NCI-H1092 (cell line): ENCODE measurements at regions not wholly inside any gene's neighbourhood (a gene's known extent, or its start where the extent isn't known, plus 50 kb on each side); places are given as distances from the start of the nearest gene placed in this dataset.
"Not testable (repeated sequence)": the region's sequence is repeated elsewhere in the genome, so short reads cannot be mapped to it uniquely, and the experiment has no call there.

ENCODE experiments used
- DNase-seq: peaks from one replicate; lab custom pipeline; 2025; lab: John Stamatoyannopoulos, UW

- DNase-seq = no peak
Observed at GRCh38 chr1:221575605-221576004, 166.3 kb downstream of the DUSP10 start.

GRCh38 chr1:221576268-221576667, 165.6 kb downstream of the DUSP10 start:
- DNase-seq = no peak

- no peak for DNase-seq
Observed at GRCh38 chr1:221583465-221583864, 158.4 kb downstream of the DUSP10 start.

- DNase-seq = not testable (repeated sequence)
Observed at GRCh38 chr1:221587013-221587412, 154.9 kb downstream of the DUSP10 start.

GRCh38 chr1:221591250-221591649, 150.6 kb downstream of the DUSP10 start:
- DNase-seq = not testable (repeated sequence)

GRCh38 chr1:221594576-221594975, 147.3 kb downstream of the DUSP10 start:
- DNase-seq = no peak

- no peak for DNase-seq
Observed at GRCh38 chr1:221598122-221598521, 143.8 kb downstream of the DUSP10 start.

- DNase-seq = no peak
Observed at GRCh38 chr1:221601166-221601565, 140.7 kb downstream of the DUSP10 start.

- no peak for DNase-seq
Observed at GRCh38 chr1:221602830-221603229, 139.1 kb downstream of the DUSP10 start.

GRCh38 chr1:221604390-221604789, 137.5 kb downstream of the DUSP10 start:
- not testable (repeated sequence) for DNase-seq

GRCh38 chr1:221604948-221605347, 136.9 kb downstream of the DUSP10 start:
- no peak for DNase-seq

- DNase-seq = no peak
Observed at GRCh38 chr1:221605569-221605968, 136.3 kb downstream of the DUSP10 start.

GRCh38 chr1:221606256-221606655, 135.6 kb downstream of the DUSP10 start:
- DNase-seq = no peak

GRCh38 chr1:221608835-221609320, 133.0 kb downstream of the DUSP10 start:
- no peak for DNase-seq

GRCh38 chr1:221611656-221612046, 130.2 kb downstream of the DUSP10 start:
- no peak for DNase-seq

- DNase-seq = no peak
Observed at GRCh38 chr1:221612047-221612777, 129.7 kb downstream of the DUSP10 start.

GRCh38 chr1:221620437-221621384, 121.2 kb downstream of the DUSP10 start:
- DNase-seq = peak; percentile 45

- no peak for DNase-seq
Observed at GRCh38 chr1:221621683-221622082, 120.2 kb downstream of the DUSP10 start.

- no peak for DNase-seq
Observed at GRCh38 chr1:221622389-221622788, 119.5 kb downstream of the DUSP10 start.

GRCh38 chr1:221625026-221625425, 116.9 kb downstream of the DUSP10 start:
- DNase-seq = no peak

GRCh38 chr1:221626041-221626440, 115.8 kb downstream of the DUSP10 start:
- DNase-seq = no peak

GRCh38 chr1:221630236-221630635, 111.7 kb downstream of the DUSP10 start:
- DNase-seq = no peak

GRCh38 chr1:221631556-221631955, 110.3 kb downstream of the DUSP10 start:
- no peak for DNase-seq
